ENCODE measurements at regions not wholly inside any gene's neighbourhood (a gene's known extent, or its start where the extent isn't known, plus 50 kb on each side); places are given as distances from the start of the nearest gene placed in this dataset.

DNA sequence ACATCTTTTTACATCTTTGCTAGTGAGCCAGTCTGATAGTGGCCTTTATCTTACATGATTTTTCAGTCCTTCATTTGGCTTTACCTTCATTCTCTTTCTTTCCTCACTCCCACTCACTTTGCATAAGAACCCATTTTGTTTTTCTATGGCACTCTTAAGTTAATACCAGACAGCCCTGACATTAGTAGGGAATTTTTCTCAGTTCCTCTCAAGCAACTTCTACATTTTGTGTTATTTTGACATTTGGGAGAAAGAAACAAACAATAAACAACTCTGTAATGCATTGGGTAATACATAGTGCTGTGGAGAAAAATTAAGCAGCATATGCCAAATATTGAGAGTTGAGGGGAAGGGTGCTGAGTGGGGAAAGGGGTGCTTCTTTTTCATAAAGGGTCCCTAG lies 524.1 kb upstream of the JAG1 start:
- TF ChIP-seq JUND (IDR thresholded peaks at IDR 0.05) (no peak), EZH2phosphoT487 (IDR thresholded peaks at IDR 0.05; ENCODE audit: borderline replicate concordance, low read depth) (no peak), REST (IDR thresholded peaks at IDR 0.05; ENCODE audit: low read depth, low read length) (no peak), POLR2AphosphoS5 (IDR thresholded peaks at IDR 0.05; ENCODE audit: low read depth, low read length) (no peak), TAF1 (IDR thresholded peaks at IDR 0.05; ENCODE audit: borderline replicate concordance, low read depth, low read length) (no peak), GABPA (IDR thresholded peaks at IDR 0.05; ENCODE audit: low read depth) (no peak)
- TF ChIP-seq, protein P1, sequence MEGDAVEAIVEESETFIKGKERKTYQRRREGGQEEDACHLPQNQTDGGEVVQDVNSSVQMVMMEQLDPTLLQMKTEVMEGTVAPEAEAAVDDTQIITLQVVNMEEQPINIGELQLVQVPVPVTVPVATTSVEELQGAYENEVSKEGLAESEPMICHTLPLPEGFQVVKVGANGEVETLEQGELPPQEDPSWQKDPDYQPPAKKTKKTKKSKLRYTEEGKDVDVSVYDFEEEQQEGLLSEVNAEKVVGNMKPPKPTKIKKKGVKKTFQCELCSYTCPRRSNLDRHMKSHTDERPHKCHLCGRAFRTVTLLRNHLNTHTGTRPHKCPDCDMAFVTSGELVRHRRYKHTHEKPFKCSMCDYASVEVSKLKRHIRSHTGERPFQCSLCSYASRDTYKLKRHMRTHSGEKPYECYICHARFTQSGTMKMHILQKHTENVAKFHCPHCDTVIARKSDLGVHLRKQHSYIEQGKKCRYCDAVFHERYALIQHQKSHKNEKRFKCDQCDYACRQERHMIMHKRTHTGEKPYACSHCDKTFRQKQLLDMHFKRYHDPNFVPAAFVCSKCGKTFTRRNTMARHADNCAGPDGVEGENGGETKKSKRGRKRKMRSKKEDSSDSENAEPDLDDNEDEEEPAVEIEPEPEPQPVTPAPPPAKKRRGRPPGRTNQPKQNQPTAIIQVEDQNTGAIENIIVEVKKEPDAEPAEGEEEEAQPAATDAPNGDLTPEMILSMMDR (IDR thresholded peaks at IDR 0.05), result no peak
- TF ChIP-seq, protein P2, sequence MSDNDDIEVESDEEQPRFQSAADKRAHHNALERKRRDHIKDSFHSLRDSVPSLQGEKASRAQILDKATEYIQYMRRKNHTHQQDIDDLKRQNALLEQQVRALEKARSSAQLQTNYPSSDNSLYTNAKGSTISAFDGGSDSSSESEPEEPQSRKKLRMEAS (IDR thresholded peaks at IDR 0.05; ENCODE audit: low read depth), result no peak
